NCI-H345 (cell line): ENCODE measurements at regions not wholly inside any gene's neighbourhood (a gene's known extent, or its start where the extent isn't known, plus 50 kb on each side); places are given as distances from the start of the nearest gene placed in this dataset.

Experiments used
- DNase-seq: peaks from one replicate; lab custom pipeline; 2025; lab: John Stamatoyannopoulos, UW

- DNase-seq = no peak
Measured at GRCh38 chr18:39523281-39523680, 1957.7 kb upstream of the CELF4 start.

- no peak for DNase-seq
Measured at GRCh38 chr18:39521164-39521563, 1955.6 kb upstream of the CELF4 start.

GRCh38 chr18:39519741-39520140 is 1954.1 kb upstream of the CELF4 start:
- DNase-seq = no peak

- no peak for DNase-seq
Measured at GRCh38 chr18:39515299-39515698, 1949.7 kb upstream of the CELF4 start.

DNA sequence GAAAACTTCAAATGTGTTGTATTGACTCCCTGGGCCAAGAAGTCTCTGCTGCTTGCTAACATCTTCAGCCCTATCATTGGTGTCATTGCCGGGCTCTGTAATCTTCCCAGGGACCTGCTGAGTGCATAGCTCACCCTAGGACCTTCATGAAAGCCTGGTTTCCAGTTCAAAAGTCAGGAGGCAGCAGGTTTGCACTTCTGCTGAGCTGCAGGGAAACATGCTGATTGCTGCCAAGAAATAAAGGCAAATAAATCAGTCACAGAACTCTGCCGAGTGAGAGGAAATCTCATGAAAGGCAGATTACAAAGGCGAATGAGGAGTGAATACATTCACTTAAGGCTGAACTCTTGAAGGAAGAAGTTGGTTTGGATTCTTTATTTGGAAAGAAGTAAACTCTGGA is 1947.6 kb upstream of the CELF4 start:
- no peak for DNase-seq

DNA sequence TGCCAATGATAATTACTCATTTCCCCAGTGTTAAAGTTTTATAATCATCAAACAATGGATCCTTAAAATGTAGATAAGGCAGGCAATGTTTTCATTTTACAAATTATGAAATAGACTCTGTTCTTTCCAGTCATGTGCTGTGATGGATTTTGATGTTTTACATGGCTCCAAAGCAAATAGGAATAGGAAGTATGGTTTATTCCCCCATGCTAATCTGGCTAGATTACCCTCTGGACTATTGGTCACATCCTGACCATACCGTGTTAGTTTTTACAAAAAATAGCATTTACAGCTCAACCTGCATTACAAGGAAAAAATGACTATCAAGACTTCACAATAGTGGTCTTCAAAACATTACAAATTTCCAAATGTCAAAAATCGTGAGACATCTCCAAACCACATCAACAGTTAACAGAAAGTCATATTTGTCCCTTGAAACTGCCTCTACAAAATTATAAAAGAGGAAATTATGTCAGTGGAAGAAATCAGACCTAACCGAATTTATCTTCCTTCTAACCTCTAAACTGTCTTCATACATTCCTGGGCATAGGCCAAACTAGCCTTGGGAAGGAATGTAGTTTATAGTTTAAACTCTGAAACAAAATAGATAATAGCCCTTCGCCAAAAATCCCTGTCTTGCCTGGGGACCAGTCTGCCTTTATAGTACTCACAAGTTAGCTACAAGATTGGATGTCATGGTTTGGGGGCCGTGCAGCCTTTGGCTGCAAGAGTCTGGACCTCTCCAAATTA is 1941.2 kb upstream of the CELF4 start:
- no peak for DNase-seq

DNA sequence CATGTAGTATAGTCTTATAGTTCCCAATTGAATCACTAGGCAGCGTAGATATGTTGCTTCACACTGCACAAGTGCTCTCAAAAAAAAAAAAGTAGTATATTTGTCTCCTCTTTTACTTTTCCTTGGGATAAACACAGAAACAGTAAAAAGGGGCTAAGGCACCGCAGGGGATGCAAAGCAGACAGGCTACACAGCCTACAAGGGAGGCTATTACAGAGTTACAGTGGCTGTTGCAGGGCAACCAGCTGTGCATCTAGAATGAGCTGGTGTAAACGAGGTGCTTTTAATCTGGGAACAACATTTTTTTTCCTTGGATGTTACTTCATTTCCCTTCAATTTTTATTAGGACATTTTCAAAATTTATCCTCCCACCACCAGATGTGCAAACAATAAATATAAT is 1934.7 kb upstream of the CELF4 start:
- DNase-seq = no peak

- DNase-seq = no peak
Measured at GRCh38 chr18:39497821-39498220, 1932.2 kb upstream of the CELF4 start.

DNA sequence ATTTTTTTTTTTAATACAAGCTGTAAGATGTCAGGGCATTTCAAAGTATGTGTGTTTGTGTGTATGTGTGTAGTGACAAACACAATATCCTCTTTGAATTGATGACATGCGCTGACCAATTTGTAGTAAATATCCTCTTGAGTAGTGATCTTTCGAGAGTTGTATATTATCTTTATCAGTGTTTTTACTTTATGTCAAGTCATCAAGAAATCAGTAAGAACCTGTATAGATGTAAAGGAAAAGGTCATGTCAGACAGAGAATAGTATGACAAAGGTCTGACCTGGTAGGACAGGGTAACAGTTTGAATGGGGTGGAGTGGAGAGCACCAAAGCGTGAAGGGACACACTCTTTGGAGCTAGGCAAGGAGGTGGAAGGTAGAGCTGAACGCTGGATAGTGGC is 1931.4 kb upstream of the CELF4 start:
- no peak for DNase-seq

GRCh38 chr18:39494211-39494896 is 1928.8 kb upstream of the CELF4 start:
- no peak for DNase-seq

DNA sequence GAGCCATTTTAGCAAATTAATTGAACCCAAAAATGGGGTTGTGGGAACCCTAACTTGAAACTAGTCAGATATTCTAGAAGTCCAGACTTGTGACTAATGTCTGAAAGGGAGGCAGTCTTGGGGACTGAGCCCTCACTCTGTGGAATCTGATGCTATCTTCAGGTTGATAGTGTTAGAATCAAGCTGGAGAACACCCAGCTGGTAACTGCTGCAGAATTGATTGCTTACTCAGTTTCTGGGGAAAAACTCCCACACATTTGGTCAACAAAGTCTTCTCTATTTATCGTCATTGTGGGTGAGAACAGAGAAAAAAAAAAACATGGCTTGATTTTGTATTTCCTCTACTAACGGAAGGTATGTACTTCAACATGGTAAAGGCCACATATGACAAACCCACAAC is 1925.8 kb upstream of the CELF4 start:
- no peak for DNase-seq

GRCh38 chr18:39489431-39489830 is 1923.8 kb upstream of the CELF4 start:
- DNase-seq = no peak

DNA sequence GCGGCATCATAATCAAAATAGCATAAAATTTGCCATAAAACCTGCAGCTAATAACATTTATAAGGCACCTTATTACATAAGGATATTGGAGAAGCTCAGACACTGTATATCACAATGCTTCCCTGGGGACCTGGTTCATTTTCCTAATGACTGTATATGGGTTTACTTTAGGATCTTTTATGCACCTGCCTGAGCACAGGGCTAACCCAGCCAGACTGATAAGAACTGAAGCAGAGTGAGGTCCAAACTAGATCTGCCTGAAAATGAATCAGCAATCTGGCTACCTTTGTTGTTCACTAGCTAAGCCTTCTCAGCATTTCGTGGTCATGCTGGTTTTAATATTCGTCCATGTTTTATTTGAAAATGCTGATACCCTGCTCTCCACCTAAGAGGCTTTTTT is 1922.3 kb upstream of the CELF4 start:
- peak; percentile 7 for DNase-seq

- no peak for DNase-seq
Measured at GRCh38 chr18:39486268-39486667, 1920.7 kb upstream of the CELF4 start.

GRCh38 chr18:39485696-39486095 is 1920.1 kb upstream of the CELF4 start:
- DNase-seq = no peak

DNA sequence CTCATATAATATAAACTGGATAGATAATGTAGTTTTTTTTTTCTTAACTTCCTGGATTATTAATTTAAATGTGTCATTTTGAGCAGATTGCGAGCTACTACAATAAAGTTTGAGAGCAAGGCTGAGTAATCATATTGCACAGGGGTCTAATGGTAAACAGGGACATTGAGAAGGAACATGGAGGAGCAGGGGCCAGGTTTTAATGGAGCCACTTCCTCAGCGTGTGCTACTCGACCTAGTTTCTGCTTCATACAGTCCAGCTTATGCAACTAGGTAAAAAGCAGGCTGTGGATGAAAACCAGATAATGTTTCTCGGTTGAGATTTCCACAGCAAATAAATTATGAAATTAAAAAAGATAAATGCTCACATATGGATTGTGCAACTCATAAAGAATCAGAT is 1915.7 kb upstream of the CELF4 start:
- DNase-seq = no peak

DNA sequence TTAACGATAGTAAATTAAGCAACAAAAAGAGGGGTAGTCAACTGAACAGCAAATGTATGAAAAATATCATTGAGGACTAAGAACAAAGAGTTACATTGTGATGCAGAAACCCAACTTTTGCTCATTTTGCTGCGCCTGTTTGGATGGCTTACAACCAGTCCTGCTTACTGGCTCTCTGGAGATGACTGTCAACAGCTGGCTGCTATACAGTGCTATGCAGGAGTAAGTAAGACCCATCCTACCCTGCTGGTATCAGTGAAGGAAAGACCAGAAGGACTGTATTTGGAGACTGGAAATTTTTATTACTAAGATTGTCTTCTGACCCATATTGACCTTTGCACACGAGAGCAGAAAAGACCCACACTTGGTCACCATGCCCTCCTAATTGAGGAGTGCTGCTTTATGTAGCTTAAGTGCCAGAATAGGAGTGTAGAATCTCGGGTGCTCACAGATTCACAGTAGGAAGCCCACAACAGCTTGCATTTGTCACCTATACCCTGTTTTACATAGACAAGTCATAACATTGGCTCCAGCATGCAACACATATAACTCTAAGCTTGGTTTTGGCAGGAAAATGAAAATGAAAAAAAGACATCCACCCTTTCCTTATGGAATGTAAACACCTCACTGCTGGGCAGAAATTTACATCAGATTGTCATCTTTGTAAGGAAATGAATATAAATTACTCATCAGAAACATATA is 1915.0 kb upstream of the CELF4 start:
- DNase-seq = no peak

DNA sequence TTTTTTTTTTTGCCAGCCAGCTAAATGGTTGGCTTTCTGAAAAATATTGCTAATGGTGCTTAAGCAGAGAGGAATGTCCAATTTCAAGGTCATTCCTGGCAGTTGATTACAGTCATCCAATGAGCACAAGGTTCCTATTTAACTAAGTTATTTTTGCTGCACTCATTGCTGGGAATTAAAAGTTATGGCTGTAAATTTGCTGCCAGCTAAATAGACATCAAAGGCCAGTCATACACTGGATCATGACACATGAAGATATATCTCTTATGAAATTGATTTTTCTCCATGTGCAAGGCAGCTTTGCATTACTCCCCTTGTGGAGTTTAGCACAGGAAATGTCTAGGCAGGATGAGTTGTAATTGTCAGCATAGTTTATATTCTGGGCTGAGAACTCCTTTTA is 1898.4 kb upstream of the CELF4 start:
- DNase-seq = no peak

DNA sequence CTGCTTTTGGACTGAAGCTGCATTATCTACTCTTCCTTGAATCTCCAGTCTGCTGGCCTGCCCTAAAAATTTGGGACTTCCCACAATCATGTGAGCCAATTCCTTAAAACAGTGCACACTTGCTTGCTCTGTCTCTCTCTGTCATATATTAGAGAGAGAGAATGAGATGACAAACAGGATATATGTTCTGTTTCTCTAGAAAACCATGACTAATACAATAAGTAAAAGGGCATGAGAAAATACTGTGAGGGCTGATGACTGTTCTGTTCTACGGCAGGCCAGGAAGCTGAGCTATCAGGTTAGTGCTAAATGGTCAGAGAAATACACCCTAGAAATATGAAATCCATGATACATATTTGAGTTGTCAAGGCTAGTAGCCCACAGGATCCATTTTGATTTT is 1896.8 kb upstream of the CELF4 start:
- DNase-seq = no peak

- no peak for DNase-seq
Measured at GRCh38 chr18:39460136-39460535, 1894.5 kb upstream of the CELF4 start.

DNA sequence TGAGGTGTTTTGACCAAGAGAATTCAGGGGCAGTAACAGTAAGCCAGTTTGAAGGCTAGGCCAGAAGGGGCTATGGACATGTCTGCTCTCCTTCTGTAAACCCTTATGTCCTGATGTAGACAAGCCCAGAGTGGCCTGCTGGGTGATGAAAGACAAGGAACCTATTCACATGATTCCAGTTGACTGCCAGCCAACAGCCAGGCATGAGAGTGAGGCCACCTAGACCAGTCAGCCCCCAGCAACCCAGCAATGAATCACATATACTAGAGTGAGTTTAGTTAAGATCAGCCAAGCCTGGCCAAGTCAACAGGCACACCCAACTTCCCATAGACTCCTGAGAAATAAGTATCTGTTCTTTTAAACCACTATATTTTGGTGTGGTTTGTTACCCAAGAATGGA is 1889.7 kb upstream of the CELF4 start:
- peak; percentile 11 for DNase-seq

DNA sequence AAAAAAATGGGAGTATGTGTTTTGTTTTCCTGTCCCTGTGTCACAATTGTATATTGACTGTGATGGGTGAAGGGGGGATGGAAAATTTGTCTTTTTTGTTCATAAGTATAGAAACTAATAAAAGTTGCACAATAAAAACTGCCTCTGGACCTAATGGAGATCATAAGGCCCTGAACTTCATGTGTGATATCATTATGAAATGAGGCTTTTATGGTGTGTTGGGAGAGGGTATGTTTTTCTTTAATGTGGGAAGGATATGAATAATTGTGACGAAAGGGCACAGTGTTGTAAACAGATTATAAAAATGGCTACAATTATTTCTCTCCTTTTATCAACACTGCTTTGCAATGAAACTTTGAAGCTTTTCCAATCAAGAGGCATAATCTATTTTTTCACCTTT is 1889.3 kb upstream of the CELF4 start:
- DNase-seq = no peak

GRCh38 chr18:39453882-39454281 is 1888.3 kb upstream of the CELF4 start:
- DNase-seq = peak; percentile 7
